ENCODE measurements at regions not wholly inside any gene's neighbourhood (a gene's known extent, or its start where the extent isn't known, plus 50 kb on each side); places are given as distances from the start of the nearest gene placed in this dataset.

GRCh38 chr5:40261984-40262383 lies 417.7 kb upstream of the PTGER4 start:
- dilution Hi-C loops (cut with MboI; ENCODE audit: extremely low pct_ligation_motif_present, low sequenced_read_pairs), result no loop called here

GRCh38 chr5:40260361-40260760 lies 419.4 kb upstream of the PTGER4 start:
- Histone ChIP-seq H3K27me3 (ENCODE audit: control insufficient read depth, extremely low read depth, insufficient read depth, low read length) (no peaks in the 10 kb centered on the region), H3K4me2 (ENCODE audit: control insufficient read depth, extremely low read depth, insufficient read depth, low read depth, low read length) (no peak overlapping the region), H3K9ac (ENCODE audit: control insufficient read depth, extremely low read depth, insufficient read depth, low read length) (no peak overlapping the region), H3K36me3 (ENCODE audit: control insufficient read depth in 2 of 2, extremely low read depth in 1 of 2, insufficient read depth in 2 of 2, low read length in 2 of 2) (no peaks in the 10 kb centered on the region), H2AFZ (ENCODE audit: control insufficient read depth, low read length) (no peak overlapping the region), H3K79me2 (ENCODE audit: control insufficient read depth, insufficient read depth, low read length) (no peaks in the 10 kb centered on the region), H3K9me3 (ENCODE audit: control insufficient read depth, low read depth, low read length) (no peaks in the 10 kb centered on the region), H4K20me1 (ENCODE audit: control insufficient read depth, extremely low read depth, insufficient read depth, low read length) (no peaks in the 10 kb centered on the region), H3K9me1 (ENCODE audit: control insufficient read depth, extremely low read depth, insufficient read depth, low read length) (no peaks in the 10 kb centered on the region), H3K4me1 (ENCODE audit: control insufficient read depth, extremely low read depth, insufficient read depth, low read length) (no peaks in the 10 kb centered on the region), H3K4me3 (ENCODE audit: control insufficient read depth in 2 of 3, extremely low read depth in 1 of 3, insufficient read depth in 2 of 3, low read depth in 1 of 3, low read length in 3 of 3) (no peak overlapping the region), H3K27ac (ENCODE audit: control insufficient read depth, insufficient read depth, low read length) (no peak overlapping the region)
- TF ChIP-seq EZH2 (IDR thresholded peaks at IDR 0.05; ENCODE audit: low read length) (no peak), CTCF (optimal IDR thresholded peaks at IDR 0.05 in 1 of 3, IDR thresholded peaks at IDR 0.05 in 1 of 3, conservative IDR thresholded peaks at IDR 0.05 in 1 of 3; ENCODE audit: extremely low read depth in 1 of 3, insufficient read depth in 2 of 3, low read length in 3 of 3) (no peak)
- FAIRE-seq (no peak), DNase-seq (ENCODE audit: low read depth, low spot score) (no peak)
- dilution Hi-C loops (cut with MboI; ENCODE audit: extremely low pct_ligation_motif_present, low sequenced_read_pairs), result no loop called here

More at GRCh38 chr5:40261984-40262383, 417.7 kb upstream of the PTGER4 start:
- no peaks in the 10 kb centered on the region for H4K20me1 ChIP-seq (ENCODE audit: control insufficient read depth, extremely low read depth, insufficient read depth, low read length)
- H2AFZ ChIP-seq (ENCODE audit: control insufficient read depth, low read length), result no peak overlapping the region
- no peak overlapping the region for H3K4me3 ChIP-seq (ENCODE audit: control insufficient read depth in 2 of 3, extremely low read depth in 1 of 3, insufficient read depth in 2 of 3, low read depth in 1 of 3, low read length in 3 of 3)
- no peak for FAIRE-seq
- no peaks in the 10 kb centered on the region for H3K27me3 ChIP-seq (ENCODE audit: control insufficient read depth, extremely low read depth, insufficient read depth, low read length)
- H3K4me1 ChIP-seq (ENCODE audit: control insufficient read depth, extremely low read depth, insufficient read depth, low read length), result no peaks in the 10 kb centered on the region
- H3K9ac ChIP-seq (ENCODE audit: control insufficient read depth, extremely low read depth, insufficient read depth, low read length), result no peak overlapping the region
- H3K9me3 ChIP-seq (ENCODE audit: control insufficient read depth, low read depth, low read length), result no peaks in the 10 kb centered on the region
- H3K4me2 ChIP-seq (ENCODE audit: control insufficient read depth, extremely low read depth, insufficient read depth, low read depth, low read length), result no peak overlapping the region
- no peaks in the 10 kb centered on the region for H3K36me3 ChIP-seq (ENCODE audit: control insufficient read depth in 2 of 2, extremely low read depth in 1 of 2, insufficient read depth in 2 of 2, low read length in 2 of 2)
- TF ChIP-seq CTCF (optimal IDR thresholded peaks at IDR 0.05 in 1 of 3, IDR thresholded peaks at IDR 0.05 in 1 of 3, conservative IDR thresholded peaks at IDR 0.05 in 1 of 3; ENCODE audit: extremely low read depth in 1 of 3, insufficient read depth in 2 of 3, low read length in 3 of 3), result no peak
- no peak for TF ChIP-seq EZH2 (IDR thresholded peaks at IDR 0.05; ENCODE audit: low read length)
- H3K9me1 ChIP-seq (ENCODE audit: control insufficient read depth, extremely low read depth, insufficient read depth, low read length), result no peaks in the 10 kb centered on the region
- H3K79me2 ChIP-seq (ENCODE audit: control insufficient read depth, insufficient read depth, low read length), result no peaks in the 10 kb centered on the region
- DNase-seq (ENCODE audit: low read depth, low spot score), result no peak
- H3K27ac ChIP-seq (ENCODE audit: control insufficient read depth, insufficient read depth, low read length), result no peak overlapping the region
